ENCODE measurements at regions not wholly inside any gene's neighbourhood (a gene's known extent, or its start where the extent isn't known, plus 50 kb on each side); places are given as distances from the start of the nearest gene placed in this dataset.
"Not testable (repeated sequence)": the region's sequence is repeated elsewhere in the genome, so short reads cannot be mapped to it uniquely, and the experiment has no call there.

DNA sequence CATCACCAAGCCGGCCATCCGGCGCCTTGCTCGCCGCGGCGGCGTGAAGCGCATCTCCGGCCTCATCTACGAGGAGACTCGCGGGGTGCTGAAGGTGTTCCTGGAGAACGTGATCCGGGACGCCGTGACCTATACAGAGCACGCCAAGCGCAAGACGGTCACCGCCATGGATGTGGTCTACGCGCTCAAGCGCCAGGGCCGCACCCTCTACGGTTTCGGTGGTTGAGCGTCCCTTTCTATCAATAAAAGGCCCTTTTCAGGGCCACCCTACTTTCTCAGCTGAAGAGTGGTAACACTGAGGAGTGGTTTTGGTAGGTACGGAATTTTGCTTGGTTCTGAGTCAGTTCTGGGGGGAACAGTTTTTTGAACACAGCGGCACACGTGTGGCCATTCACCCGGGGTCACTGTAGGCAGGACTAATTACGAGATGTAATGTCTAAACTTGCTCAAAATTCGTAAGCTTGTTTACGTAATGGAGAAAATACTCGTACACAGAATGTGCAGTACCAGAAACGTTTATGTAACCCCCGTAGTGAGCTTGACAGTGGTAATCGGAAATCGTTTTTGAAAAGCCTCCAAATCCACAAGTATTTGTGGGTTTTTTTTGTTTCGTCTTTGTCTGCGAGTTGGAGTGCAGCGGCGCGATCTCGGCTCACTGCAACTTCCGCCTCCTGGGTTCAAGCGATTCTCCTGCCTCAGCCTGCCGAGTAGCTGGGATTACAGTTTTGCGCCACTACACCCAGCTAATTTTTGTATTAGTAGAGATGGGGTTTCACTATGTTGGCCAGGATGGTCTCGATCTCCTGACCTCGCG lies 87.8 kb downstream of the OR2B2 start:
- not testable (repeated sequence) for H3K36me3 ChIP-seq (ENCODE audit: insufficient read depth); DNase-seq (ENCODE audit: low spot score); H3K79me2 ChIP-seq (replicated peaks; ENCODE audit: insufficient read depth); H3K27me3 ChIP-seq (ENCODE audit: insufficient read depth); H2AFZ ChIP-seq; H4K20me1 ChIP-seq (replicated peaks; ENCODE audit: insufficient read depth); H3K4me1 ChIP-seq (ENCODE audit: insufficient read depth); H3K9me2 ChIP-seq (ENCODE audit: insufficient read depth); H3F3A ChIP-seq (replicated peaks; ENCODE audit: low read depth)
- Mint-ChIP-seq H3K27me3 (ENCODE audit: insufficient read depth, low read depth, poor library complexity) (peaks cover 33% of the 10 kb centered on the region), H3K9me3 (peaks cover 32% of the 10 kb centered on the region), H3K4me3 (peak overlapping the region; percentile 91), H3K36me3 (ENCODE audit: low read depth) (peaks cover 35% of the 10 kb centered on the region), H3K4me1 (peaks cover 17% of the 10 kb centered on the region), H3K27ac (peak overlapping the region; percentile 100)
- Histone ChIP-seq H3K4me3 (peak overlapping the region; percentile 68), H3K27ac (ENCODE audit: low read depth) (peak overlapping the region; percentile 100), H3K4me2 (peak overlapping the region; percentile 70)
- peak; percentile 74 for ATAC-seq
- TF ChIP-seq POLR2AphosphoS5 (IDR thresholded peaks at IDR 0.05; ENCODE audit: low read depth) (peak; percentile 68), CREB1 (CRISPR knock-in tag; IDR thresholded peaks at IDR 0.05; ENCODE audit: low read depth) (0 out of 2 replicates have a peak, but pooled peaks have one; percentile 22)

DNA sequence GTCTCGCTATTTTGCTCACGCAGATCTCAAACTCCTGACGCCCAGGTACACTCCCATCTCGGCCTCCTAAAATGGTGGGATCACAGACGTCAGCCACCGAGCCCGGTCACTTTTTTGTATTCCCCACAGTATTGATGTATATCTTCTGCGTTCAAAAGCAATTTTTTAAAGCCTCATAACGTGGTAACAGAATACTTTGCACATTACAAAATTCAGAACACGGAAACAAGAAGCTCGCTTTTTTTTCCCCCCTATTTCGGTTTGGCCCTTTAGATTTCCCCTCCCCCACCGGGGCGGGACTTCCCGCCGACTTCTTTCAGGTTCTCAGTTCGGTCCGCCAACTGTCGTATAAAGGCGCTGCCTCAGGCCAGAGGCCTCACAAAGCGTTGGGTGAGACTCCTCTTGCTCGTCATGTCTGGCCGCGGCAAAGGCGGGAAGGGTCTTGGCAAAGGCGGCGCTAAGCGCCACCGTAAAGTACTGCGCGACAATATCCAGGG lies 88.4 kb downstream of the OR2B2 start:
- not testable (repeated sequence) for H4K20me1 ChIP-seq (replicated peaks; ENCODE audit: insufficient read depth); H3F3A ChIP-seq (replicated peaks; ENCODE audit: low read depth); H3K36me3 ChIP-seq (ENCODE audit: insufficient read depth); H3K4me1 ChIP-seq (ENCODE audit: insufficient read depth); H3K79me2 ChIP-seq (replicated peaks; ENCODE audit: insufficient read depth); H3K27me3 ChIP-seq (ENCODE audit: insufficient read depth); H3K9me2 ChIP-seq (ENCODE audit: insufficient read depth); H2AFZ ChIP-seq
- DNase-seq (ENCODE audit: low spot score), result peak; percentile 65
- peaks cover 28% of the 10 kb centered on the region for H3K36me3 Mint-ChIP-seq (ENCODE audit: low read depth)
- H3K27ac ChIP-seq (ENCODE audit: low read depth), result peak overlapping the region; percentile 91
- ATAC-seq, result peak; percentile 88
- peak overlapping the region; percentile 68 for H3K4me2 ChIP-seq
- peak overlapping the region; percentile 68 for H3K4me3 ChIP-seq
- peak overlapping the region; percentile 91 for H3K4me3 Mint-ChIP-seq
- H3K27ac Mint-ChIP-seq, result peak overlapping the region; percentile 100
- TF ChIP-seq POLR2AphosphoS5 (IDR thresholded peaks at IDR 0.05; ENCODE audit: low read depth) (peak; percentile 71), CREB1 (CRISPR knock-in tag; IDR thresholded peaks at IDR 0.05; ENCODE audit: low read depth) (peak; percentile 36; the same call in 1 of the 2 replicates)
- peaks cover 25% of the 10 kb centered on the region for H3K9me3 Mint-ChIP-seq
- H3K27me3 Mint-ChIP-seq (ENCODE audit: insufficient read depth, low read depth, poor library complexity), result peaks cover 28% of the 10 kb centered on the region
- peaks cover 17% of the 10 kb centered on the region for H3K4me1 Mint-ChIP-seq

DNA sequence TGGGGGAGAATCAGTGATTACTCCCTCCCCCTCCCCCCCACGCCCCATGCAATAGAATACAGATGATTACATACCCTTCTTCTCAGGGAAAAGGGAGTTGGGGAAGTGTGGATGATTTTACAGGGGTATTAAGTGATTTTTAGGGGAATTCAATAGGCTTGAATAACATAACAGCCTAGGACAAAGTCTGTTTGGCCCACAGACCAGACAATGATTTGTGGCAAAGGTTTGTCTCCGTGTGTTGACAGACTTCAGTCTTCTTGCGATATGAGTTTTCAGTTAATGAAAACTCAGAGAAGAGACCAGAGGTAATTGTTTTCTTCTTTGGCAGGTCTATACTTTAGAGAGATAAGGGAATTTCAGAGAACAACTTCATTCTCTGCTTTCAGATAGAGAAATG lies 95.3 kb downstream of the OR2B2 start:
- H3K4me2 ChIP-seq, result no peak overlapping the region
- H3K36me3 Mint-ChIP-seq (ENCODE audit: low read depth), result no peaks in the 10 kb centered on the region; the same call in 2 of the 3 replicates
- H3K4me3 ChIP-seq, result no peak overlapping the region
- ATAC-seq, result no peak
- H3K27ac Mint-ChIP-seq, result peak overlapping the region; percentile 99
- peak overlapping the region; percentile 93 for H3K27ac ChIP-seq (ENCODE audit: low read depth)
- peaks cover 33% of the 10 kb centered on the region for H3K4me1 Mint-ChIP-seq
- H3K9me3 Mint-ChIP-seq, result peaks cover 4% of the 10 kb centered on the region; the same call in 1 of the 3 replicates
- H3F3A ChIP-seq (replicated peaks; ENCODE audit: low read depth), result peaks cover 5% of the 10 kb centered on the region; the same call in 1 of the 2 replicates
- no peaks in the 10 kb centered on the region for H3K79me2 ChIP-seq (replicated peaks; ENCODE audit: insufficient read depth)
- peaks cover 3% of the 10 kb centered on the region; the same call in 1 of the 2 replicates for H3K4me1 ChIP-seq (ENCODE audit: insufficient read depth)
- H3K36me3 ChIP-seq (ENCODE audit: insufficient read depth), result no peaks in the 10 kb centered on the region
- H3K27me3 ChIP-seq (ENCODE audit: insufficient read depth), result no peaks in the 10 kb centered on the region
- H3K4me3 Mint-ChIP-seq, result peak overlapping the region; percentile 32; the same call in 1 of the 3 replicates
- no peaks in the 10 kb centered on the region for H4K20me1 ChIP-seq (replicated peaks; ENCODE audit: insufficient read depth)
- no peak for DNase-seq (ENCODE audit: low spot score)
- H3K27me3 Mint-ChIP-seq (ENCODE audit: insufficient read depth, low read depth, poor library complexity), result peaks cover 36% of the 10 kb centered on the region
- no peak overlapping the region for H2AFZ ChIP-seq
- H3K9me2 ChIP-seq (ENCODE audit: insufficient read depth), result no peaks in the 10 kb centered on the region
- no peak for TF ChIP-seq ZNF331 (CRISPR knock-in tag; IDR thresholded peaks at IDR 0.05; ENCODE audit: low read depth)
- no peak for TF ChIP-seq POLR2AphosphoS5 (IDR thresholded peaks at IDR 0.05; ENCODE audit: low read depth)
- TF ChIP-seq JUNB (IDR thresholded peaks at IDR 0.05; ENCODE audit: unreplicated experiment), result no peak
- no peak for TF ChIP-seq ZNF114 (CRISPR knock-in tag; IDR thresholded peaks at IDR 0.05)
- TF ChIP-seq, protein P1, sequence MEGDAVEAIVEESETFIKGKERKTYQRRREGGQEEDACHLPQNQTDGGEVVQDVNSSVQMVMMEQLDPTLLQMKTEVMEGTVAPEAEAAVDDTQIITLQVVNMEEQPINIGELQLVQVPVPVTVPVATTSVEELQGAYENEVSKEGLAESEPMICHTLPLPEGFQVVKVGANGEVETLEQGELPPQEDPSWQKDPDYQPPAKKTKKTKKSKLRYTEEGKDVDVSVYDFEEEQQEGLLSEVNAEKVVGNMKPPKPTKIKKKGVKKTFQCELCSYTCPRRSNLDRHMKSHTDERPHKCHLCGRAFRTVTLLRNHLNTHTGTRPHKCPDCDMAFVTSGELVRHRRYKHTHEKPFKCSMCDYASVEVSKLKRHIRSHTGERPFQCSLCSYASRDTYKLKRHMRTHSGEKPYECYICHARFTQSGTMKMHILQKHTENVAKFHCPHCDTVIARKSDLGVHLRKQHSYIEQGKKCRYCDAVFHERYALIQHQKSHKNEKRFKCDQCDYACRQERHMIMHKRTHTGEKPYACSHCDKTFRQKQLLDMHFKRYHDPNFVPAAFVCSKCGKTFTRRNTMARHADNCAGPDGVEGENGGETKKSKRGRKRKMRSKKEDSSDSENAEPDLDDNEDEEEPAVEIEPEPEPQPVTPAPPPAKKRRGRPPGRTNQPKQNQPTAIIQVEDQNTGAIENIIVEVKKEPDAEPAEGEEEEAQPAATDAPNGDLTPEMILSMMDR (conservative IDR thresholded peaks at IDR 0.05; ENCODE audit: low read depth in 2 of 2), result no peak
- TF ChIP-seq, protein P2, sequence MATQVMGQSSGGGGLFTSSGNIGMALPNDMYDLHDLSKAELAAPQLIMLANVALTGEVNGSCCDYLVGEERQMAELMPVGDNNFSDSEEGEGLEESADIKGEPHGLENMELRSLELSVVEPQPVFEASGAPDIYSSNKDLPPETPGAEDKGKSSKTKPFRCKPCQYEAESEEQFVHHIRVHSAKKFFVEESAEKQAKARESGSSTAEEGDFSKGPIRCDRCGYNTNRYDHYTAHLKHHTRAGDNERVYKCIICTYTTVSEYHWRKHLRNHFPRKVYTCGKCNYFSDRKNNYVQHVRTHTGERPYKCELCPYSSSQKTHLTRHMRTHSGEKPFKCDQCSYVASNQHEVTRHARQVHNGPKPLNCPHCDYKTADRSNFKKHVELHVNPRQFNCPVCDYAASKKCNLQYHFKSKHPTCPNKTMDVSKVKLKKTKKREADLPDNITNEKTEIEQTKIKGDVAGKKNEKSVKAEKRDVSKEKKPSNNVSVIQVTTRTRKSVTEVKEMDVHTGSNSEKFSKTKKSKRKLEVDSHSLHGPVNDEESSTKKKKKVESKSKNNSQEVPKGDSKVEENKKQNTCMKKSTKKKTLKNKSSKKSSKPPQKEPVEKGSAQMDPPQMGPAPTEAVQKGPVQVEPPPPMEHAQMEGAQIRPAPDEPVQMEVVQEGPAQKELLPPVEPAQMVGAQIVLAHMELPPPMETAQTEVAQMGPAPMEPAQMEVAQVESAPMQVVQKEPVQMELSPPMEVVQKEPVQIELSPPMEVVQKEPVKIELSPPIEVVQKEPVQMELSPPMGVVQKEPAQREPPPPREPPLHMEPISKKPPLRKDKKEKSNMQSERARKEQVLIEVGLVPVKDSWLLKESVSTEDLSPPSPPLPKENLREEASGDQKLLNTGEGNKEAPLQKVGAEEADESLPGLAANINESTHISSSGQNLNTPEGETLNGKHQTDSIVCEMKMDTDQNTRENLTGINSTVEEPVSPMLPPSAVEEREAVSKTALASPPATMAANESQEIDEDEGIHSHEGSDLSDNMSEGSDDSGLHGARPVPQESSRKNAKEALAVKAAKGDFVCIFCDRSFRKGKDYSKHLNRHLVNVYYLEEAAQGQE (IDR thresholded peaks at IDR 0.05; ENCODE audit: unreplicated experiment), result no peak
- TF ChIP-seq NANOG (IDR thresholded peaks at IDR 0.05; ENCODE audit: borderline replicate concordance), result no peak
